Activated naive CD8-positive, alpha-beta T cell treated with anti-CD3 and anti-CD28 coated beads for 36 hours (primary cell): ENCODE measurements at regions not wholly inside any gene's neighbourhood (a gene's known extent, or its start where the extent isn't known, plus 50 kb on each side); places are given as distances from the start of the nearest gene placed in this dataset.

Experiments used
- DNase-seq: peaks from one replicate; pipeline ENCODE4 v3.0.0; 2021
- H3K27ac Mint-ChIP-seq: one replicate; pipeline ENCODE4 v1.8.0; 2022; ENCODE audit warnings: mild to moderate bottlenecking, moderate library complexity, mixed read lengths
- H3K27me3 Mint-ChIP-seq: one replicate; pipeline ENCODE4 v1.8.0; 2022; ENCODE audit warnings: mild to moderate bottlenecking, mixed read lengths
- H3K36me3 Mint-ChIP-seq: one replicate; pipeline ENCODE4 v1.8.0; 2021; ENCODE audit warnings: mild to moderate bottlenecking, mixed read lengths
- H3K4me1 Mint-ChIP-seq: one replicate; pipeline ENCODE4 v1.8.0; 2021; ENCODE audit warnings: mixed read lengths
- H3K4me3 Mint-ChIP-seq: one replicate; pipeline ENCODE4 v1.8.0; 2022; ENCODE audit warnings: mild to moderate bottlenecking, moderate library complexity, mixed read lengths
- H3K9me3 Mint-ChIP-seq: one replicate; pipeline ENCODE4 v1.8.0; 2022; ENCODE audit warnings: mixed read lengths

GRCh38 chr11:70497536-70498075, 99.3 kb downstream of the CTTN start:
- H3K9me3 Mint-ChIP-seq: no peaks in the 10 kb centered on the region
- H3K27me3 Mint-ChIP-seq: no peaks in the 10 kb centered on the region
- no peaks in the 10 kb centered on the region for H3K36me3 Mint-ChIP-seq
- H3K4me1 Mint-ChIP-seq: no peaks in the 10 kb centered on the region
- DNase-seq: no peak
- no peak overlapping the region for H3K27ac Mint-ChIP-seq
- H3K4me3 Mint-ChIP-seq: no peak overlapping the region

- no peak for DNase-seq
- Mint-ChIP-seq H3K4me3 (no peak overlapping the region), H3K27ac (no peak overlapping the region), H3K9me3 (no peaks in the 10 kb centered on the region), H3K36me3 (no peaks in the 10 kb centered on the region), H3K27me3 (no peaks in the 10 kb centered on the region), H3K4me1 (no peaks in the 10 kb centered on the region)
These were observed 99.8 kb downstream of the CTTN start for GRCh38 chr11:70498171-70498571.

- Mint-ChIP-seq H3K9me3 (no peaks in the 10 kb centered on the region), H3K27ac (no peak overlapping the region), H3K4me1 (no peaks in the 10 kb centered on the region), H3K36me3 (no peaks in the 10 kb centered on the region), H3K4me3 (no peak overlapping the region), H3K27me3 (no peaks in the 10 kb centered on the region)
- DNase-seq: no peak
These were observed 100.9 kb downstream of the CTTN start for GRCh38 chr11:70498976-70499801.

GRCh38 chr11:70500076-70500847, 101.9 kb downstream of the CTTN start:
- H3K27me3 Mint-ChIP-seq: no peaks in the 10 kb centered on the region
- no peaks in the 10 kb centered on the region for H3K4me1 Mint-ChIP-seq
- H3K36me3 Mint-ChIP-seq: no peaks in the 10 kb centered on the region
- DNase-seq: no peak
- no peak overlapping the region for H3K4me3 Mint-ChIP-seq
- no peak overlapping the region for H3K27ac Mint-ChIP-seq
- no peaks in the 10 kb centered on the region for H3K9me3 Mint-ChIP-seq

GRCh38 chr11:70501051-70501901, 102.9 kb downstream of the CTTN start:
- Mint-ChIP-seq H3K27ac (no peak overlapping the region), H3K4me3 (no peak overlapping the region), H3K4me1 (no peaks in the 10 kb centered on the region), H3K27me3 (no peaks in the 10 kb centered on the region), H3K36me3 (no peaks in the 10 kb centered on the region), H3K9me3 (no peaks in the 10 kb centered on the region)
- no peak for DNase-seq

- Mint-ChIP-seq H3K9me3 (no peaks in the 10 kb centered on the region), H3K4me1 (no peaks in the 10 kb centered on the region), H3K27ac (no peak overlapping the region), H3K27me3 (no peaks in the 10 kb centered on the region), H3K4me3 (no peak overlapping the region), H3K36me3 (no peaks in the 10 kb centered on the region)
- no peak for DNase-seq
These were observed 103.7 kb downstream of the CTTN start for GRCh38 chr11:70501933-70502540.

- no peaks in the 10 kb centered on the region for H3K36me3 Mint-ChIP-seq
- H3K4me1 Mint-ChIP-seq: no peaks in the 10 kb centered on the region
- H3K9me3 Mint-ChIP-seq: no peaks in the 10 kb centered on the region
- no peak for DNase-seq
- H3K4me3 Mint-ChIP-seq: no peak overlapping the region
- no peak overlapping the region for H3K27ac Mint-ChIP-seq
- H3K27me3 Mint-ChIP-seq: peaks cover 1% of the 10 kb centered on the region
These were observed 104.5 kb downstream of the CTTN start for GRCh38 chr11:70502677-70503467.

- DNase-seq: no peak
- Mint-ChIP-seq H3K36me3 (no peaks in the 10 kb centered on the region), H3K9me3 (no peaks in the 10 kb centered on the region), H3K27ac (no peak overlapping the region), H3K4me1 (no peaks in the 10 kb centered on the region), H3K4me3 (no peak overlapping the region), H3K27me3 (peaks cover 6% of the 10 kb centered on the region)
These were observed 105.3 kb downstream of the CTTN start for GRCh38 chr11:70503468-70504221.

GRCh38 chr11:70504246-70505020, 106.1 kb downstream of the CTTN start:
- peaks cover 6% of the 10 kb centered on the region for H3K27me3 Mint-ChIP-seq
- no peaks in the 10 kb centered on the region for H3K9me3 Mint-ChIP-seq
- H3K27ac Mint-ChIP-seq: no peak overlapping the region
- DNase-seq: no peak
- H3K4me3 Mint-ChIP-seq: no peak overlapping the region
- no peaks in the 10 kb centered on the region for H3K4me1 Mint-ChIP-seq
- no peaks in the 10 kb centered on the region for H3K36me3 Mint-ChIP-seq

GRCh38 chr11:70505331-70505731, 107.0 kb downstream of the CTTN start:
- no peaks in the 10 kb centered on the region for H3K4me1 Mint-ChIP-seq
- peaks cover 6% of the 10 kb centered on the region for H3K27me3 Mint-ChIP-seq
- H3K9me3 Mint-ChIP-seq: no peaks in the 10 kb centered on the region
- no peak overlapping the region for H3K4me3 Mint-ChIP-seq
- no peaks in the 10 kb centered on the region for H3K36me3 Mint-ChIP-seq
- no peak for DNase-seq
- no peak overlapping the region for H3K27ac Mint-ChIP-seq

GRCh38 chr11:70505761-70506657, 107.7 kb downstream of the CTTN start:
- H3K4me1 Mint-ChIP-seq: no peaks in the 10 kb centered on the region
- no peaks in the 10 kb centered on the region for H3K9me3 Mint-ChIP-seq
- H3K36me3 Mint-ChIP-seq: no peaks in the 10 kb centered on the region
- H3K27me3 Mint-ChIP-seq: peaks cover 6% of the 10 kb centered on the region
- H3K27ac Mint-ChIP-seq: no peak overlapping the region
- H3K4me3 Mint-ChIP-seq: no peak overlapping the region
- DNase-seq: no peak

GRCh38 chr11:70506658-70506970, 108.3 kb downstream of the CTTN start:
- DNase-seq: no peak
- no peak overlapping the region for H3K4me3 Mint-ChIP-seq
- no peaks in the 10 kb centered on the region for H3K4me1 Mint-ChIP-seq
- peaks cover 6% of the 10 kb centered on the region for H3K27me3 Mint-ChIP-seq
- H3K36me3 Mint-ChIP-seq: no peaks in the 10 kb centered on the region
- no peak overlapping the region for H3K27ac Mint-ChIP-seq
- H3K9me3 Mint-ChIP-seq: no peaks in the 10 kb centered on the region
